ENCODE measurements at regions not wholly inside any gene's neighbourhood (a gene's known extent, or its start where the extent isn't known, plus 50 kb on each side); places are given as distances from the start of the nearest gene placed in this dataset.
"Not testable (repeated sequence)": the region's sequence is repeated elsewhere in the genome, so short reads cannot be mapped to it uniquely, and the experiment has no call there.

GRCh38 chr13:54799621-54800226, 1771.1 kb downstream of the OLFM4 start:
- Histone ChIP-seq H4K20me1 (ENCODE audit: insufficient read depth, low read length) (no peaks in the 10 kb centered on the region), H2AFZ (ENCODE audit: low read length) (no peak overlapping the region), H3K4me2 (ENCODE audit: insufficient read depth, low read length) (no peak overlapping the region), H3K27me3 (ENCODE audit: insufficient read depth, low read length) (no peaks in the 10 kb centered on the region), H3K27ac (ENCODE audit: low read depth, low read length) (no peak overlapping the region), H3K9me3 (ENCODE audit: low read depth, low read length) (peaks cover 2% of the 10 kb centered on the region), H3K4me3 (ENCODE audit: insufficient read depth, low read length) (no peak overlapping the region), H3K4me1 (ENCODE audit: insufficient read depth, low read length) (no peaks in the 10 kb centered on the region), H3K36me3 (ENCODE audit: insufficient read depth, low read length) (no peaks in the 10 kb centered on the region), H3K79me2 (ENCODE audit: insufficient read depth, low read length) (no peaks in the 10 kb centered on the region)
- no peak for DNase-seq (ENCODE audit: insufficient read length, low spot score, missing footprints)
- no peak for TF ChIP-seq CTCF (IDR thresholded peaks at IDR 0.05; ENCODE audit: extremely low read depth, low read depth, low read length)

DNA sequence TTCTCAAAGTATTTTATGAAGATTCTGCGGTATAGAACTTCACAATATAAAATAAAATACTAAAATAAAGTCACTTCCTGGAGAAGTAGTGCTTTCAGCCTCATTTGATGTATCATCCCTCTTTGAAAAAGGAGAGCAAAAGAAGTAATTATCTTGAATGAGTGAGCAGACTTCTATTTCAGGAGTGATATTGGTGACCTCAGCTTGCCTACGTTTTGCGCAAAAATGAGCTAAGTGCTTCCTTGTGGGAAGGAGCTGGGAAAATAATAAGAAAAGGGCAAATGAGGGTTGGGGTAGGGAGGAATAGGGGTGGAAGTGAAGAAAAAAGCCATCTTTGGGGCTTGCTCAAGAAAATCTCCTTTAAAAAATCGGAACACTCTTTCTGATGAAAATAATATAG, 1773.6 kb downstream of the OLFM4 start:
- no peaks in the 10 kb centered on the region for H3K79me2 ChIP-seq (ENCODE audit: insufficient read depth, low read length)
- no peak overlapping the region for H3K4me3 ChIP-seq (ENCODE audit: insufficient read depth, low read length)
- no peak overlapping the region for H3K27ac ChIP-seq (ENCODE audit: low read depth, low read length)
- H3K4me2 ChIP-seq (ENCODE audit: insufficient read depth, low read length), result no peak overlapping the region
- no peak for TF ChIP-seq CTCF (IDR thresholded peaks at IDR 0.05; ENCODE audit: extremely low read depth, low read depth, low read length)
- H3K9me3 ChIP-seq (ENCODE audit: low read depth, low read length), result peaks cover 2% of the 10 kb centered on the region
- no peaks in the 10 kb centered on the region for H4K20me1 ChIP-seq (ENCODE audit: insufficient read depth, low read length)
- H2AFZ ChIP-seq (ENCODE audit: low read length), result no peak overlapping the region
- no peaks in the 10 kb centered on the region for H3K4me1 ChIP-seq (ENCODE audit: insufficient read depth, low read length)
- DNase-seq (ENCODE audit: insufficient read length, low spot score, missing footprints), result no peak
- no peaks in the 10 kb centered on the region for H3K36me3 ChIP-seq (ENCODE audit: insufficient read depth, low read length)
- no peaks in the 10 kb centered on the region for H3K27me3 ChIP-seq (ENCODE audit: insufficient read depth, low read length)

DNA sequence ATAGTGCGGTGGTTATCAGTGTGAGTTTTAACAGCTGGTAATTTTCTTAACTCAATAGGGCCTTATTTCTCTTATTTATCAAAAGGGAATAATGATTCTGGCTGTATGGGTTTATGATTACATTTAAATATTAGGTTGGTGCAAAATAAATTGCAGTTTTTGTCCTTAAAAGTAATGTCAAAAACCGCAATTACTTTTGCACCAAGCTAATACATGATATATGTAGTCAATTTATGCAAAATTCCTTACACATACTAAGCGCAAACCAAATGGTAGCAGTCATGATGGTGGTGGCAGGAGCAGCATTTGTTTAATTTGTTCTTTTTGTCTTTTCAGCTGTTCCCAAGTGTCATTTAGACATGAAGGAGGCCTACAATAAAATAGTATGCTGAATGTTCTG, 1777.1 kb downstream of the OLFM4 start:
- Histone ChIP-seq H3K27ac (ENCODE audit: low read depth, low read length) (no peak overlapping the region), H3K36me3 (ENCODE audit: insufficient read depth, low read length) (no peaks in the 10 kb centered on the region), H3K4me1 (ENCODE audit: insufficient read depth, low read length) (no peaks in the 10 kb centered on the region), H2AFZ (ENCODE audit: low read length) (no peak overlapping the region), H3K27me3 (ENCODE audit: insufficient read depth, low read length) (no peaks in the 10 kb centered on the region), H3K4me2 (ENCODE audit: insufficient read depth, low read length) (no peak overlapping the region), H3K79me2 (ENCODE audit: insufficient read depth, low read length) (no peaks in the 10 kb centered on the region), H3K9me3 (ENCODE audit: low read depth, low read length) (peaks cover 6% of the 10 kb centered on the region), H4K20me1 (ENCODE audit: insufficient read depth, low read length) (no peaks in the 10 kb centered on the region), H3K4me3 (ENCODE audit: insufficient read depth, low read length) (no peak overlapping the region)
- no peak for DNase-seq (ENCODE audit: insufficient read length, low spot score, missing footprints)
- no peak for TF ChIP-seq CTCF (IDR thresholded peaks at IDR 0.05; ENCODE audit: extremely low read depth, low read depth, low read length)

DNA sequence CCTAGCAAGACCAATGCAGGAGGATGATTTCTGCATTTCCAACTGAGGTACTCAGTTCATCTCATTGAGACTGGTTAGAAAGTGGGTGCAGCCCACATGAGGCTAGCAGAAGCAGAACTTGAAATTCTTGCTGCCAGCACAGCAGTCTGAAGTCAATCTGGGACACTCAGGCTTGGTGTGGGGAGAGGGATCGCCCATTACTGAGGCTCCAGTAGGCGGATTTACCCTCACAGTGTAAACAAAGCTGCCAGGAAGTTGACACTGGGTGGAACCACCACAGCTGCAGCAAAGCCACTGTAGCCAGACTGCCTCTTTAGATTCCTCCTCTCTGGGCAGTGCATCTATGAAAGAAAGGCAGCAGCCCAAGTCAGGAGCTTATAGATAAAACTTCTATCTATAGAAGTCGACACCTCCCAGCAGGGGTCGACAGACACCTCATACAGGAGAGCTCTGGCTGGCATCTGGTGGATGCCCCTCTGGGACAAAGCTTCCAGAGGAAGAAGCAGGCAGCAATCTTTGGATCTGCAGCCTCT, 1793.4 kb downstream of the OLFM4 start:
- H3K27me3 ChIP-seq (ENCODE audit: insufficient read depth, low read length); H3K4me3 ChIP-seq (ENCODE audit: insufficient read depth, low read length); H3K79me2 ChIP-seq (ENCODE audit: insufficient read depth, low read length); H4K20me1 ChIP-seq (ENCODE audit: insufficient read depth, low read length); H3K4me1 ChIP-seq (ENCODE audit: insufficient read depth, low read length); DNase-seq (ENCODE audit: insufficient read length, low spot score, missing footprints); H3K27ac ChIP-seq (ENCODE audit: low read depth, low read length); H3K36me3 ChIP-seq (ENCODE audit: insufficient read depth, low read length); H3K4me2 ChIP-seq (ENCODE audit: insufficient read depth, low read length); H3K9me3 ChIP-seq (ENCODE audit: low read depth, low read length); H2AFZ ChIP-seq (ENCODE audit: low read length): not testable (repeated sequence)

- H3K79me2 ChIP-seq (ENCODE audit: insufficient read depth, low read length); DNase-seq (ENCODE audit: insufficient read length, low spot score, missing footprints); H2AFZ ChIP-seq (ENCODE audit: low read length); H3K4me3 ChIP-seq (ENCODE audit: insufficient read depth, low read length); H3K36me3 ChIP-seq (ENCODE audit: insufficient read depth, low read length); H3K4me2 ChIP-seq (ENCODE audit: insufficient read depth, low read length); H3K27me3 ChIP-seq (ENCODE audit: insufficient read depth, low read length); H3K27ac ChIP-seq (ENCODE audit: low read depth, low read length); H3K4me1 ChIP-seq (ENCODE audit: insufficient read depth, low read length); H4K20me1 ChIP-seq (ENCODE audit: insufficient read depth, low read length); H3K9me3 ChIP-seq (ENCODE audit: low read depth, low read length): not testable (repeated sequence)
Measured at GRCh38 chr13:54829391-54830068, 1800.9 kb downstream of the OLFM4 start.

All from osteoblast (primary cell).